ENCODE measurements at regions not wholly inside any gene's neighbourhood (a gene's known extent, or its start where the extent isn't known, plus 50 kb on each side); places are given as distances from the start of the nearest gene placed in this dataset.

DNA sequence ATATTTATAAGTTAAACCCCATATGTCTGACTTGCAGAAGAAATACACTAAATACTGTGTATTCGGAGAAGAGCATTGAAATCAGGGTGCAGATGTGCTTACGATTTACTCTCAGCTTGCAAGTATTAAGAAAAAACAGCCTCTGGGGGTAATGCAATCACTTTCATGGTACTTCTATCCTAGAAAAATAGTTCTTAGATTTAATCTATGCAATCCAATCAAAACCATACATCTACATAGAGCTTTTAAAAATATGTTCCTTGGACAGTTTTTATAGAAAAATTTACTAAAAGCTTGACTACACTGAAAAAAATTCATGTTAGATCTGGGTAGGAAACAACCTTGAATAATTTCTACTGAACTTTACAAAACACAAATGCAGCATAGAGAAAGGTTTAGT lies 890.3 kb upstream of the ADGRL2 start:
- H3K9me3 ChIP-seq, result no peaks in the 10 kb centered on the region
- H3K36me3 ChIP-seq, result no peaks in the 10 kb centered on the region
- TF ChIP-seq, protein P1, sequence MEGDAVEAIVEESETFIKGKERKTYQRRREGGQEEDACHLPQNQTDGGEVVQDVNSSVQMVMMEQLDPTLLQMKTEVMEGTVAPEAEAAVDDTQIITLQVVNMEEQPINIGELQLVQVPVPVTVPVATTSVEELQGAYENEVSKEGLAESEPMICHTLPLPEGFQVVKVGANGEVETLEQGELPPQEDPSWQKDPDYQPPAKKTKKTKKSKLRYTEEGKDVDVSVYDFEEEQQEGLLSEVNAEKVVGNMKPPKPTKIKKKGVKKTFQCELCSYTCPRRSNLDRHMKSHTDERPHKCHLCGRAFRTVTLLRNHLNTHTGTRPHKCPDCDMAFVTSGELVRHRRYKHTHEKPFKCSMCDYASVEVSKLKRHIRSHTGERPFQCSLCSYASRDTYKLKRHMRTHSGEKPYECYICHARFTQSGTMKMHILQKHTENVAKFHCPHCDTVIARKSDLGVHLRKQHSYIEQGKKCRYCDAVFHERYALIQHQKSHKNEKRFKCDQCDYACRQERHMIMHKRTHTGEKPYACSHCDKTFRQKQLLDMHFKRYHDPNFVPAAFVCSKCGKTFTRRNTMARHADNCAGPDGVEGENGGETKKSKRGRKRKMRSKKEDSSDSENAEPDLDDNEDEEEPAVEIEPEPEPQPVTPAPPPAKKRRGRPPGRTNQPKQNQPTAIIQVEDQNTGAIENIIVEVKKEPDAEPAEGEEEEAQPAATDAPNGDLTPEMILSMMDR (IDR thresholded peaks at IDR 0.05), result no peak
- TF ChIP-seq POLR2AphosphoS5 (IDR thresholded peaks at IDR 0.05) (no peak), POLR2A (IDR thresholded peaks at IDR 0.05) (no peak)
- no peaks in the 10 kb centered on the region for H3K4me1 ChIP-seq (replicated peaks)
- H3K27ac ChIP-seq, result no peak overlapping the region
- DNase-seq (ENCODE audit: low spot score), result no peak
- intact Hi-C loops (cut with DNase I), result no loop called here
- no peak overlapping the region for H3K4me3 ChIP-seq
- WGBS, result 91% methylated on average over 2 of the region's 2 CpGs
- no peaks in the 10 kb centered on the region for H3K27me3 ChIP-seq (replicated peaks; ENCODE audit: insufficient read depth)

DNA sequence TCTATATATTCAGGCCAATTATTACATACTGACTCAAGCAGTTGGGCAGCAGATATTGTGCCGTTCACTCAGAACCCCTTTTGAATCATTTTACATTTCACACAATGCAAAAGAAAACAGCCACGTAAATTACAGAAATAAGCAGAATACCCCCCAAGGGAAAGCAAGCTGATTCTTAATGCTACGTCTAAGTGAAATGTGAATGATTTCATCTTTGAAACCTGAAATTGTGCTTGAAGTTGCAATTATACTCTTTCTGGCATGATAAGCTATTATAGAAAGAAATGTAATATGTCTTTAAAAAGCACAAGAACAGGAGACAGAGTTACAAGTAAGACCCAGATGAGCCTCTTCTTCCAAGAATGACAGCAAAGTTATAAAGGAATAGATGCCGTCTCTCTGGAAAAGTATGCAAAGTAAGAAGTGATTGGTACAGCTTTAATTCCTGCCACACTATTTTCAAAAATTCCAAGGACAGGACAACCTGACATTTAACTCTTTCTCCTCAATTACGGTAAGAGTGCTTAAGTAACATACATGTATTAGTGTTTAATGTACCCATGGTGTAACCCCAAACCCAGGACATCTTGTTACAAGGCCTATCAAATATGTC lies 891.5 kb upstream of the ADGRL2 start:
- intact Hi-C loops (cut with DNase I), result no loop called here
- TF ChIP-seq, protein P1 (IDR thresholded peaks at IDR 0.05), result no peak
- TF ChIP-seq POLR2AphosphoS5 (IDR thresholded peaks at IDR 0.05), result no peak
- TF ChIP-seq POLR2A (IDR thresholded peaks at IDR 0.05), result no peak
- no peak for DNase-seq (ENCODE audit: low spot score)
- H3K36me3 ChIP-seq, result no peaks in the 10 kb centered on the region
- no peaks in the 10 kb centered on the region for H3K9me3 ChIP-seq
- H3K27ac ChIP-seq, result no peak overlapping the region
- H3K4me3 ChIP-seq, result no peak overlapping the region
- no peaks in the 10 kb centered on the region for H3K4me1 ChIP-seq (replicated peaks)
- WGBS, result 77% methylated on average over 5 of the region's 5 CpGs
- H3K27me3 ChIP-seq (replicated peaks; ENCODE audit: insufficient read depth), result no peaks in the 10 kb centered on the region

DNA sequence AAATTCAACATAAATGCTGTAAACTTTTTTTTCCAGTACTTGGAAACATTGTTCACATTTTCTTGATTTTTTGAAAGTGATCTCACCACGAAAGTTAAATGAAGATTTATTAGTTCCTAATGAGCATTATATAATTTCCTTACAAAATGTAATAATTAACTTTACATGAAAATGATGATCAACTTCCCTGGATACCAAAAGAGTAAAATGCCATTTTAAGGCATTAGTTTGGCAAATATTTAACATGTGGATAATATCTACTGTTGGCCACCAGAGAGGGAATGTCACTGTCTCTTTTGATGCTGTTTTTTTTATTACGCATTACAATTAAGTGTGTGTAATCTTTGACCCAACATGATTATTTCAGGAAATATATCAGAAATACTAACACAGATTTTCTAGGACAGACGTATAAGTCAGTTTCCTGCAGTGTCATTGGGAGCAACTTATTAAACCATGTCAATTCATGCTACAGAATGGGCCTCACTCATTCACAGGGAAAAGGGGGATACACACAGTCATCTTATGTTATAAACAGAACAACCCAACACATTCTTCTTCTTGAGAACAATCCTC lies 903.9 kb upstream of the ADGRL2 start:
- no peak overlapping the region for H3K4me3 ChIP-seq
- TF ChIP-seq POLR2AphosphoS5 (IDR thresholded peaks at IDR 0.05) (no peak), POLR2A (IDR thresholded peaks at IDR 0.05) (no peak)
- TF ChIP-seq, protein P1 (IDR thresholded peaks at IDR 0.05), result no peak
- intact Hi-C loops (cut with DNase I), result no loop called here
- WGBS, result 90% methylated on average over 3 of the region's 3 CpGs
- H3K27ac ChIP-seq, result no peak overlapping the region
- H3K36me3 ChIP-seq, result no peaks in the 10 kb centered on the region
- H3K27me3 ChIP-seq (replicated peaks; ENCODE audit: insufficient read depth), result no peaks in the 10 kb centered on the region
- H3K4me1 ChIP-seq (replicated peaks), result no peaks in the 10 kb centered on the region
- H3K9me3 ChIP-seq, result no peaks in the 10 kb centered on the region
- DNase-seq (ENCODE audit: low spot score), result no peak

DNA sequence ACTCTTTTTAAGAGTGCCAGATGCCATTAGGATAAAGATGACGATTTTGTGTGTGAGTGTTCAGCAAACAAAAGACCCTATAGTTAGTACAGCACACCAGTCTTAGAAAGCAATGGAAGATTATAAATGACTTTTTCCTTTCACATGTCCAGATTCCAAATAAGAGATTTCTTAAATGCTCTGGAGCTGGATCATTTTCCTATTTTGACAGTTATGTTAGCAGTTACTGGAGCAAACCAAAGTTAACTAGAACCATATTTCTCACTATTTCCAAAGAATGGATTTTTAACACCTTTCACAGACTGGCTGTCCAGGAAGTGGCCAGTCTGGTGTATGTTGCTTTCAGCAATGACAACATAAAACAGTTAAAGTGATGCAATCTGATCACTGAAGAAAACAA lies 905.8 kb upstream of the ADGRL2 start:
- Histone ChIP-seq H3K4me1 (replicated peaks) (no peaks in the 10 kb centered on the region), H3K27me3 (replicated peaks; ENCODE audit: insufficient read depth) (no peaks in the 10 kb centered on the region), H3K36me3 (no peaks in the 10 kb centered on the region), H3K4me3 (no peak overlapping the region), H3K9me3 (no peaks in the 10 kb centered on the region), H3K27ac (no peak overlapping the region)
- TF ChIP-seq, protein P1 (IDR thresholded peaks at IDR 0.05), result no peak
- no peak for TF ChIP-seq POLR2AphosphoS5 (IDR thresholded peaks at IDR 0.05)
- TF ChIP-seq POLR2A (IDR thresholded peaks at IDR 0.05), result no peak
- intact Hi-C loops (cut with DNase I), result no loop called here
- no peak for DNase-seq (ENCODE audit: low spot score)
- 58% methylated on average over 1 of the region's 1 CpG for WGBS

DNA sequence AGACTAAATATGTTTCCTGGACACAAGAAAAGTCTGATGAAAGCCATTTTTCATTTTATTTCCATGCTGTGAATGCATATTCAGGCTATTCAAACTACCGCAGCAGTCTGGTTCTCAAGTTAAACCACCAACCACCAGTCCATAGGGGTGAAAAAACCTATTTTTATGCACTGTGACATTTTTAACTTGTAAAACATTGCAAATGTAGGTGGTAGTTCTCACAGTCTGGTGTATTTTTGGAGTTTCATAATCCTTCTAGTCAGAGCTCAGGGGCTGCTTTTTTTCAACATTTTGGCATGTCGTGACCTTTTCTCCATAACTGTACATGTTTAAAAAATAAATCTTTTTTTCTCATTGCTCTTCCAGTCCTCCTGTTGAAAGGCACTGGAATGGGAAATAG lies 907.6 kb upstream of the ADGRL2 start:
- no peaks in the 10 kb centered on the region for H3K36me3 ChIP-seq
- no peaks in the 10 kb centered on the region for H3K4me1 ChIP-seq (replicated peaks)
- TF ChIP-seq POLR2AphosphoS5 (IDR thresholded peaks at IDR 0.05), result no peak
- intact Hi-C loops (cut with DNase I), result no loop called here
- no peak for DNase-seq (ENCODE audit: low spot score)
- no peak overlapping the region for H3K4me3 ChIP-seq
- 61% methylated on average over 2 of the region's 2 CpGs for WGBS
- H3K27me3 ChIP-seq (replicated peaks; ENCODE audit: insufficient read depth), result no peaks in the 10 kb centered on the region
- no peaks in the 10 kb centered on the region for H3K9me3 ChIP-seq
- H3K27ac ChIP-seq, result no peak overlapping the region

All from prostate gland (tissue), 2 donors.